KMS-11 (cell line): ENCODE measurements at regions not wholly inside any gene's neighbourhood (a gene's known extent, or its start where the extent isn't known, plus 50 kb on each side); places are given as distances from the start of the nearest gene placed in this dataset.
A peak's percentile ranks its signal among the peaks of the same experiment; 100 is the strongest.

Experiments
- H2AFZ ChIP-seq: fragments of 200-600 bp; sonication (generic); 2 replicates; pipeline ENCODE4 v1.6.1; 2016; ENCODE audit warnings: antibody characterized with exemption, mixed run types, low read depth
- H3K27ac ChIP-seq: fragments of 200-600 bp; sonication (generic); 2 replicates; pipeline ENCODE4 v1.6.1; 2016; ENCODE audit warnings: mild to moderate bottlenecking, mixed run types
- H3K27me3 ChIP-seq: fragments of 200-600 bp; sonication (generic); 2 replicates; pipeline ENCODE4 v1.6.1; 2017; ENCODE audit warnings: mild to moderate bottlenecking, low read depth, mixed run types, moderate library complexity; ENCODE audit not compliant: insufficient read depth
- H3K36me3 ChIP-seq: fragments of 200-600 bp; sonication (generic); 2 replicates; pipeline ENCODE4 v1.6.1; 2017; ENCODE audit warnings: mild to moderate bottlenecking, mixed run types; ENCODE audit not compliant: insufficient read depth
- H3K4me1 ChIP-seq: fragments of 200-600 bp; sonication (generic); 2 replicates; pipeline ENCODE4 v1.6.1; 2016; ENCODE audit warnings: mild to moderate bottlenecking, low read depth, mixed run types; ENCODE audit not compliant: poor library complexity, severe bottlenecking
- H3K4me2 ChIP-seq: fragments of 200-600 bp; sonication (generic); 2 replicates; pipeline ENCODE4 v1.7.0; 2016; ENCODE audit warnings: mild to moderate bottlenecking, mixed run types
- H3K4me3 ChIP-seq: fragments of 200-600 bp; sonication (generic); IDR thresholded peaks from 2 replicates; pipeline ENCODE4 v1.6.1; 2017; ENCODE audit warnings: low read depth, low read length, mixed read lengths; ENCODE audit not compliant: insufficient read depth
- H3K79me2 ChIP-seq: fragments of 200-600 bp; sonication (generic); 2 replicates; pipeline ENCODE4 v1.6.1; 2016; ENCODE audit warnings: low read depth, mixed run types; ENCODE audit not compliant: insufficient read depth
- H3K9ac ChIP-seq: fragments of 200-600 bp; sonication (generic); 2 replicates; pipeline ENCODE4 v1.6.1; 2016; ENCODE audit warnings: mild to moderate bottlenecking, mixed run types
- H4K20me1 ChIP-seq: fragments of 200-600 bp; sonication (generic); 2 replicates; pipeline ENCODE4 v1.6.1; 2016; ENCODE audit warnings: mild to moderate bottlenecking, mixed run types; ENCODE audit not compliant: insufficient read depth
- CTCF ChIP-seq: fragments of 200-600 bp; sonication (generic); conservative IDR thresholded peaks from 2 replicates; pipeline ENCODE4 v1.6.1; 2017; ENCODE audit warnings: low read depth, mild to moderate bottlenecking, antibody characterized with exemption, low read length, moderate library complexity, mixed read lengths

DNA sequence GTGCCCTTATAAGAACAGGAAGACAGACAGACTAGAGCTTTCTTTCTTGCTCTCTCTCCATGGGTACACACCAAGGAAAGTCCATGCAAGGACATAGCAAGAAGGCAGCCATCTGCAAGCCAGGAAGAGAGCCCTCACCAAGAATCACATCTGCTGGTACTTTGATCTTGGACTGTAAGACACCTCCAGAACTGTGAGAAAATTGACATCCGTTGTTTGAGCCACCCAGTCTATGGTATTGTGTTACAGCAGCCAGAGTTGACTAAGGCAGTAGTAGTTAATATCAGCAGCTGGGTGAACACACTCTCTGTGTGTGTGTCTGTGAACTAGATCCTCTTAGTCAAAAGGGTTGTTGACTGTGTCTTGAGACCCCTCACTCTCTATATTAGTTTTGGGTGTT, 53.8 kb upstream of the PPP2R5A start:
- Histone ChIP-seq H3K36me3 (no peaks in the 10 kb centered on the region), H3K4me1 (peaks cover 26% of the 10 kb centered on the region), H3K27ac (no peak overlapping the region), H3K4me2 (no peak overlapping the region), H3K27me3 (no peaks in the 10 kb centered on the region), H3K4me3 (no peak overlapping the region), H3K9ac (no peak overlapping the region), H2AFZ (no peak overlapping the region), H4K20me1 (no peaks in the 10 kb centered on the region), H3K79me2 (no peaks in the 10 kb centered on the region)
- TF ChIP-seq CTCF, result no peak

DNA sequence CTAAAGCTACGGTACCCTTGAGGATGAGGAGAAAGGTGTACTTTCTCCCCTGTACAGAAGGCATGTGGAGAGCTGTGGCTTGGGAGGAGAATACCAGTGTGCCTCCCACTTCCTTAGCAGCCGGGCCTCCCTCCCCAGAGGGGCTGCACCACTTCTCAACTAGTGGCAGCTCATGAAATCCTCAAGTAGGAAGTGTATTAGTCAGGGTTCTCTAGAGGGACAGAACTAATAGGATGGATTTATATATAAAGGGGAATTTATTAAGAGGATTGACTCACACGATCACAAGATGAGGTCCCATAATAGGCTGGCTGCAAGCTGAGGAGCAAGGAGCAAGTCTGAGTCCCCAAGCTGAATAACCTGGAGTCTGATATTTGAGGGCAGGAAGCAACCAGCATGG, 53.1 kb upstream of the PPP2R5A start:
- Histone ChIP-seq H4K20me1 (no peaks in the 10 kb centered on the region), H3K4me2 (no peak overlapping the region), H3K27me3 (no peaks in the 10 kb centered on the region), H3K27ac (no peak overlapping the region), H3K9ac (no peak overlapping the region), H3K36me3 (no peaks in the 10 kb centered on the region), H2AFZ (no peak overlapping the region), H3K4me1 (peaks cover 33% of the 10 kb centered on the region), H3K79me2 (no peaks in the 10 kb centered on the region), H3K4me3 (no peak overlapping the region)
- TF ChIP-seq CTCF, result no peak

DNA sequence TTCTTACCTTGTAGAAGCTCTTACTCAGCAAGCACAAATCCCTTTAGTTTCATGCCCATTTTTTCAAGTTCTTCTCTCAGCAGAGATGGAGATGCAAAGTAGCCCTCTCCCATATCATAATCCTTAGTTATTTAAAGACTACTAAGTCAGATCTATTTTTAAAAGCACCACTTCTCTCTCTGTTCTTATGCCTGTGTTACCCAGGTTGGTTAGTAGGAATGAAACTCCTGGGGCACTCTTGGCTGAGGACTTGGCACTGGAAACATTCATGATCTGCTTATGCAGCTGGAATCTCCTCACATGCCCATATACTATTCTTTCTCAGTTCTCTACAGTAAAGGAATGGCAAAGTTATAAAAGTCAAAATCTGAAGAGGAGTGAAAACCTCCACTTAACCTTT, 51.9 kb upstream of the PPP2R5A start:
- H3K4me3 ChIP-seq, result no peak overlapping the region
- peak overlapping the region; percentile 2; the same call in 1 of the 2 replicates for H3K4me2 ChIP-seq
- no peak overlapping the region for H2AFZ ChIP-seq
- no peaks in the 10 kb centered on the region for H3K79me2 ChIP-seq
- H3K27ac ChIP-seq, result no peak overlapping the region
- no peaks in the 10 kb centered on the region for H4K20me1 ChIP-seq
- no peak overlapping the region for H3K9ac ChIP-seq
- TF ChIP-seq CTCF, result no peak
- peaks cover 46% of the 10 kb centered on the region for H3K4me1 ChIP-seq
- H3K36me3 ChIP-seq, result no peaks in the 10 kb centered on the region
- H3K27me3 ChIP-seq, result no peaks in the 10 kb centered on the region

- no peaks in the 10 kb centered on the region for H3K27me3 ChIP-seq
- peak overlapping the region; percentile 31 for H3K27ac ChIP-seq
- peak overlapping the region; percentile 65 for H3K4me2 ChIP-seq
- H3K36me3 ChIP-seq, result no peaks in the 10 kb centered on the region
- no peak for TF ChIP-seq CTCF
- H2AFZ ChIP-seq, result peak overlapping the region; percentile 48
- H3K4me3 ChIP-seq, result no peak overlapping the region
- H4K20me1 ChIP-seq, result no peaks in the 10 kb centered on the region
- H3K79me2 ChIP-seq, result no peaks in the 10 kb centered on the region
- H3K4me1 ChIP-seq, result peaks cover 50% of the 10 kb centered on the region
- H3K9ac ChIP-seq, result peak overlapping the region; percentile 9; the same call in 1 of the 2 replicates
Observed at GRCh38 chr1:212234431-212235395, 50.5 kb upstream of the PPP2R5A start.
